Activated naive CD8-positive, alpha-beta T cell (primary cell): ENCODE measurements at regions not wholly inside any gene's neighbourhood (a gene's known extent, or its start where the extent isn't known, plus 50 kb on each side); places are given as distances from the start of the nearest gene placed in this dataset.
"Not testable (repeated sequence)": the region's sequence is repeated elsewhere in the genome, so short reads cannot be mapped to it uniquely, and the experiment has no call there.

Experiments
- H3K27ac Mint-ChIP-seq: one replicate; pipeline ENCODE4 v1.8.0; 2021; ENCODE audit warnings: mixed read lengths
- H3K27me3 Mint-ChIP-seq: one replicate; pipeline ENCODE4 v1.8.0; 2021; ENCODE audit warnings: mixed read lengths
- H3K36me3 Mint-ChIP-seq: one replicate; pipeline ENCODE4 v1.8.0; 2021; ENCODE audit warnings: mixed read lengths
- H3K4me1 Mint-ChIP-seq: one replicate; pipeline ENCODE4 v1.8.0; 2021; ENCODE audit warnings: low read depth, mixed read lengths
- H3K4me3 Mint-ChIP-seq: one replicate; pipeline ENCODE4 v1.8.0; 2021; ENCODE audit warnings: mild to moderate bottlenecking, mixed read lengths
- H3K9me3 Mint-ChIP-seq: one replicate; pipeline ENCODE4 v1.8.0; 2021; ENCODE audit warnings: low read depth, mixed read lengths

DNA sequence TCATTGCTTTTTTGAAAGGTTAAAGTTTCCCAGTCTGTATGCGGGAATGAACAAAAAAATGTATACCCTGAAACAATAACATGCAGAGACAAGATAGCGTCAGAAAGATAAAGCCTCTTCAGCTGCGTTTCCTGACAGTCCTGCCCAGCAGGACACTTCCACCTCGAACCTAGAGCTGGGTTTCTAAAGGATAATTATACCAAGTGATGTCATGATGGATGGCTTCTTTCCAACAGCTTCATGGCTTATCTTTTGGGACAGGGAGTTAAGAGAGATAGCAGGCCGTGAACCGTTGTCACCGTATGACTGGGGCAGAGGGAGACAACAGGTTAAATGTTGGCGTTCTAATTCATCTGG, 267.6 kb upstream of the SGK1 start:
- peaks cover 7% of the 10 kb centered on the region for H3K9me3 Mint-ChIP-seq
- no peaks in the 10 kb centered on the region for H3K36me3 Mint-ChIP-seq
- no peak overlapping the region for H3K4me3 Mint-ChIP-seq
- no peaks in the 10 kb centered on the region for H3K4me1 Mint-ChIP-seq
- H3K27me3 Mint-ChIP-seq: no peaks in the 10 kb centered on the region
- no peak overlapping the region for H3K27ac Mint-ChIP-seq

- peaks cover 7% of the 10 kb centered on the region for H3K9me3 Mint-ChIP-seq
- H3K27me3 Mint-ChIP-seq: no peaks in the 10 kb centered on the region
- H3K27ac Mint-ChIP-seq: no peak overlapping the region
- no peaks in the 10 kb centered on the region for H3K4me1 Mint-ChIP-seq
- no peaks in the 10 kb centered on the region for H3K36me3 Mint-ChIP-seq
- no peak overlapping the region for H3K4me3 Mint-ChIP-seq
Observed at GRCh38 chr6:134584847-134585516, 267.1 kb upstream of the SGK1 start.

DNA sequence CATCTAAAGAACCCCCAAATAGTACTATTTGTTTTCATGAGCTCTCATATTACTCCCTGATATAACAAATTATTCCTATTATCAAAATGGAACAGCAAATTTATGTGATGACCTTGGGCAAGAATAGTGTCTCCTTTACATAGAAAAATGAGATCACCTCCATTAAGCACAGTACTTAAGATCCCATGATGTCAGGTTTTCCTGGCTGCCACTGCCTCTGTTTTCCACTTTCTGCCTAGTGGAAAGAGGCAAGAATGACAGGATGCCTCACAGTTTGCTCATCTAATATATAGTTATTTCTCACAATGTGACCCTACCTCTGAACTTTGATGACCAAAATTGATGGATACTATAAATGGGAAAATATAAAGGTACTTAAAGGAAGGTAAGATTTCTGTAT, 260.1 kb upstream of the SGK1 start:
- H3K27me3 Mint-ChIP-seq: no peaks in the 10 kb centered on the region
- no peaks in the 10 kb centered on the region for H3K4me1 Mint-ChIP-seq
- H3K4me3 Mint-ChIP-seq: no peak overlapping the region
- H3K27ac Mint-ChIP-seq: no peak overlapping the region
- H3K36me3 Mint-ChIP-seq: no peaks in the 10 kb centered on the region
- H3K9me3 Mint-ChIP-seq: peaks cover 8% of the 10 kb centered on the region

DNA sequence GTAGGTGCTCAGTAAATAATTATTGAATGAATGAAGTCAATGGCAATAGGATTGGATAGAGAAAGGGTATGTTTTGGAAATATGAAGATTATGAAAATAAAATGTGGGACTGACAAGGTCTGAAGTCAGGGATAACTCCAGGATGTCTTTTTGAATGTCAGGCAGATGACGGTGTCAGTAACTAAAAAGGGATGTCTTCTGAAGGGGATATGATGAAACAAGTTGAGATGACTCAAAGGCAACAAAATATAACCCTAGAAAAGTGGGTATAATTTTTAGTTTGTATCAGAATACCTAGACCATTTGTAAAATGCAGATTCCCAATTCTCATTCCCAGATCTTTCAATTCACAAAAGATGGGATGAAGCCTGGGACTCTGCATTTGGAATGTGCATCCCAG, 257.3 kb upstream of the SGK1 start:
- peaks cover 8% of the 10 kb centered on the region for H3K9me3 Mint-ChIP-seq
- no peak overlapping the region for H3K4me3 Mint-ChIP-seq
- H3K36me3 Mint-ChIP-seq: peaks cover 3% of the 10 kb centered on the region
- H3K27ac Mint-ChIP-seq: no peak overlapping the region
- H3K4me1 Mint-ChIP-seq: peaks cover 1% of the 10 kb centered on the region
- no peaks in the 10 kb centered on the region for H3K27me3 Mint-ChIP-seq

- H3K4me3 Mint-ChIP-seq: no peak overlapping the region
- peaks cover 3% of the 10 kb centered on the region for H3K36me3 Mint-ChIP-seq
- peaks cover 8% of the 10 kb centered on the region for H3K9me3 Mint-ChIP-seq
- no peaks in the 10 kb centered on the region for H3K27me3 Mint-ChIP-seq
- H3K4me1 Mint-ChIP-seq: peaks cover 9% of the 10 kb centered on the region
- no peak overlapping the region for H3K27ac Mint-ChIP-seq
Observed at GRCh38 chr6:134574491-134574890, 256.6 kb upstream of the SGK1 start.

- H3K4me3 Mint-ChIP-seq: peak overlapping the region; percentile 30
Observed at GRCh38 chr6:134569996-134570395, 252.1 kb upstream of the SGK1 start.

DNA sequence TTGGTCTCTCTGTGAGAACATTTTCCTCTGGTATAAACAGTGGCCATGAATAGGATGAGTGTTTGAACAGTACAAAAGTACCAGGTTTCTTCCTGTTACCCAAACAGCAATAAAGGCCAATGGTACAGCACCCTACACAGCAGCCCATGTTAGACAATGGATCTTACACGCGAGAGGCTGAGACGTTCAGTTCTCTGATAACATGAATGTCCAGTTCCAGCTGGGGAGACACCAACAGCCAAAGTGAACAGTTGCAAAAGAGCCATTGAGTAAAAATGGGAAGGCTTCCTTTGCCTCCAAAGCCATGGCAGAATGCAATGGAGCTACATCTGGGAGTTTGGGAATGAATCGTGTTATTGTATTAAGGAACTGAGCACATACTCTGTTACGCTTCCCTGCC, 246.8 kb upstream of the SGK1 start:
- H3K27ac Mint-ChIP-seq: no peak overlapping the region

More at GRCh38 chr6:134569996-134570395, 252.1 kb upstream of the SGK1 start:
- H3K27ac Mint-ChIP-seq: peak overlapping the region; percentile 35
- H3K36me3 Mint-ChIP-seq, H3K9me3 Mint-ChIP-seq, H3K27me3 Mint-ChIP-seq: not testable (repeated sequence)
- peaks cover 19% of the 10 kb centered on the region for H3K4me1 Mint-ChIP-seq

GRCh38 chr6:134560019-134560418, 242.1 kb upstream of the SGK1 start:
- Mint-ChIP-seq H3K9me3 (peaks cover 4% of the 10 kb centered on the region), H3K4me1 (no peaks in the 10 kb centered on the region), H3K27me3 (no peaks in the 10 kb centered on the region), H3K27ac (no peak overlapping the region), H3K36me3 (peaks cover 8% of the 10 kb centered on the region), H3K4me3 (no peak overlapping the region)

More for the DNA sequence above, 246.8 kb upstream of the SGK1 start:
- no peaks in the 10 kb centered on the region for H3K9me3 Mint-ChIP-seq
- peaks cover 7% of the 10 kb centered on the region for H3K36me3 Mint-ChIP-seq
- H3K4me1 Mint-ChIP-seq: peaks cover 12% of the 10 kb centered on the region
- no peak overlapping the region for H3K4me3 Mint-ChIP-seq
- no peaks in the 10 kb centered on the region for H3K27me3 Mint-ChIP-seq

DNA sequence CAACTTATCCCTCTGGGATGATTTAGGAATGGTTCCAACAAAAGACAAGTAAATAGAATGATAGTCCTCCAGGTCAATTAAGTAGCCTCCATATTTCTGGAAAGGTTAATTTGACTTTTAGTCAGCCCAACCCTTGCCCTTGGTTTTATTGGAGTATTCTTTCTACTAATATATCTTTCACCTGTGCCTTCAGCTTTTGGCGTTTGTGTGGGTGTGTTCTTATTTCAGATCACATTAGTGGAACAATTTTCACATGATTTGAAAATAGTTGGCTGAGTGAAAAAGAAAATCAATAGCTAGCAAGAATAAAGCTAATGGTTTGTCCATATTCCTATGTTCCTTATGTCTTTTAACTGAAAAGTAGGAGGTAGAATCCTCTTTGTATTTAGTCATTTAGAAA, 239.6 kb upstream of the SGK1 start:
- Mint-ChIP-seq H3K36me3 (peaks cover 8% of the 10 kb centered on the region), H3K4me1 (no peaks in the 10 kb centered on the region), H3K27me3 (no peaks in the 10 kb centered on the region), H3K9me3 (peaks cover 4% of the 10 kb centered on the region), H3K27ac (no peak overlapping the region), H3K4me3 (no peak overlapping the region)

DNA sequence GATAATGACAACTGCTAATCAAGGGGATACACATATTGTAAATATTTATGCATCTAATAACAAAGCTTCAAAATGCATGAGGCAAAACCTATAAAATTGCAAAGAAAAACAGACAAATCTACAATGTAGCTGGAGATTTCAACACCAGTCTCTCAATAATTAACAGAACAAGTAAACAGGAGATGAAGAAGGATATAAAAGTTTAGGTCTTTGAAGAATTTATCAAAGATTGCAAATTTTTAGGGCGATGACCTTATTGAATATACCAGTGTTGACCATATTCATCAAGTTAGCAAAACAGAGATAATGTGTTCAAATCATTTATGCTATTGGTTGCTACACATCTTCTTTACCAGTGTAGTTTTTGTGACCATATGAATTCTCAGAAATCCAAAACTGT, 237.8 kb upstream of the SGK1 start:
- peaks cover 6% of the 10 kb centered on the region for H3K36me3 Mint-ChIP-seq
- H3K9me3 Mint-ChIP-seq: peaks cover 4% of the 10 kb centered on the region
- H3K27me3 Mint-ChIP-seq: no peaks in the 10 kb centered on the region
- H3K4me1 Mint-ChIP-seq: no peaks in the 10 kb centered on the region
- no peak overlapping the region for H3K4me3 Mint-ChIP-seq
- H3K27ac Mint-ChIP-seq: no peak overlapping the region

DNA sequence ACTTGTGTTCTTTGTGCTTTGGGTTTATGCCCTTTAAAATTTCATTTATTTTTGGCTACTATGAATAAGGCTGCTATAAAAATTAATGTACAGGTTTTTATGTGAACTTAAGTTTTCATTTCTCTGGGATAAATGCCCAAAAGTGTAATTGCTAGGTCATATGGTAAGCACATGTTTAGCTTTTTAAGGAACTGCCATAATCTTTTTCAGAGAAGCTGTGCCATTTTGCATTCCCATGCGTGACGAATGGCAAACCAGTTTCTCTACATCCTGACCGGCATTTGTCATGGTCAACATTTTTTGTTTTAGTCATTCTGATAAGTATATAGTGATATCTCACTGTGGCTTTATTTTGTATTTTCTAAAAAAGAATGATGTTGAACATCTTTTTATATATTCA, 236.0 kb upstream of the SGK1 start:
- H3K27me3 Mint-ChIP-seq: no peaks in the 10 kb centered on the region
- no peak overlapping the region for H3K27ac Mint-ChIP-seq
- no peak overlapping the region for H3K4me3 Mint-ChIP-seq
- peaks cover 6% of the 10 kb centered on the region for H3K36me3 Mint-ChIP-seq
- H3K9me3 Mint-ChIP-seq: peaks cover 4% of the 10 kb centered on the region
- no peaks in the 10 kb centered on the region for H3K4me1 Mint-ChIP-seq

DNA sequence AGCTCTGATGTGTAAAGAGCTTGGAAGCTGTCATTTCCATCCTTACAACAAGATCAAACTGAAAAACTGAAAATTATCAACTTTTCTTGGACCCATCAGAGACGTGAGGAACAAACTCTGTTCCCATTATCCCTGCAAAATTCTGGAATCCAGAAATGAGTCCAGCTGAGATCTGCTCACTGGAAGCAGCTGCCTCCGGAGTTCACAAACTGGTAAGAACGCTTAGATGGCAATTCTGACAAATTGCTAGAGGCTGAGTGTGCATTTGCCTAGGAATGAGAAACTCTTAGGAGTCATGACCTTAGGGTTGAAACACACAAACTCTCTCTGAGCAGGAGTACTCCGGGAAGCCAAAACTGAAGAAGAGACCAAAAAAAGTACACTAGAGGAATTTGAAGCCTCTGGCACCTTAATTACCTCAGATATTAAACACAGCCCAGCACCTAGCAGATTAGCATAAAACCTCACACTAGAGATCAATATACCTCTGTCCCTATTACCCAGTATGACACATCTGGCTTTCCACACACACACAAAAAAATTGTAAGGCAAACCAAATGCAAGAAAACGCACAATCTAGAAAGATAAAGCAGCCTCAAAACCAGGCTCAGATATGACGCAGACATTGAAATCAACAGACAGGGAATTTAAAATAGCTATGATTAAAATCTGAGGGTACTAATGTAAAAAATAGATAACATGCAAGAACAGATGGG, 233.5 kb upstream of the SGK1 start:
- peaks cover 4% of the 10 kb centered on the region for H3K36me3 Mint-ChIP-seq
- no peaks in the 10 kb centered on the region for H3K27me3 Mint-ChIP-seq
- H3K4me1 Mint-ChIP-seq: no peaks in the 10 kb centered on the region
- H3K27ac Mint-ChIP-seq: no peak overlapping the region
- peaks cover 4% of the 10 kb centered on the region for H3K9me3 Mint-ChIP-seq
- no peak overlapping the region for H3K4me3 Mint-ChIP-seq

- H3K9me3 Mint-ChIP-seq: no peaks in the 10 kb centered on the region
- no peaks in the 10 kb centered on the region for H3K27me3 Mint-ChIP-seq
- no peak overlapping the region for H3K27ac Mint-ChIP-seq
- H3K4me1 Mint-ChIP-seq: no peaks in the 10 kb centered on the region
- no peaks in the 10 kb centered on the region for H3K36me3 Mint-ChIP-seq
- H3K4me3 Mint-ChIP-seq: no peak overlapping the region
Observed at GRCh38 chr6:134550604-134551003, 232.7 kb upstream of the SGK1 start.

DNA sequence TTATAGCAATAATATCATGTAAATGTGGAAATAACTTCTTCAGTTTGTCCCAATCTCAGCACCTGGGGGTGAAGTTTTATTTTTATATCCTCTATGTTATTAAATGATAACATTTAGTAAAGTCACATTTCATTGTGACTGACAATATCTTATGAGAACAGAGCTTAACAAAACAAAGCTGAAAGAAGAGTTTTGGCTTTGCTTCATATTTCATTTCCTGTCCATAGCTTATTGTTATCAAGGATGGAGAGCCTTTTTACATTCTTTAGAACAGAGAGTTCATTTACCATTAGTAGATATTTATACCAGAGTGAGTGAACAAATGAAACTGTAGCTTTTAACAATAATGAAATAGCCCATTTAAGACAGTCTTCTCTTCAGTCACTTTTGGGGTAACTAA, 231.9 kb upstream of the SGK1 start:
- Mint-ChIP-seq H3K9me3 (no peaks in the 10 kb centered on the region), H3K36me3 (no peaks in the 10 kb centered on the region), H3K27ac (no peak overlapping the region), H3K27me3 (no peaks in the 10 kb centered on the region), H3K4me3 (no peak overlapping the region), H3K4me1 (no peaks in the 10 kb centered on the region)

GRCh38 chr6:134546962-134547645, 229.2 kb upstream of the SGK1 start:
- Mint-ChIP-seq H3K27me3 (no peaks in the 10 kb centered on the region), H3K4me3 (no peak overlapping the region), H3K9me3 (no peaks in the 10 kb centered on the region), H3K27ac (no peak overlapping the region), H3K4me1 (peaks cover 11% of the 10 kb centered on the region), H3K36me3 (no peaks in the 10 kb centered on the region)
